D721Med (cell line): ENCODE measurements at regions not wholly inside any gene's neighbourhood (a gene's known extent, or its start where the extent isn't known, plus 50 kb on each side); places are given as distances from the start of the nearest gene placed in this dataset.

Source experiments
- DNase-seq: peaks from one replicate; pipeline ENCODE4 v3.0.0; 2011; ENCODE audit warnings: low spot score; ENCODE audit not compliant: insufficient read length
- FAIRE-seq: peaks from 2 replicates; lab custom pipeline; 2011; peaks lifted over from hg19 to GRCh38; lab: Jason Lieb, UNC
- CTCF ChIP-seq: IDR thresholded peaks from 2 replicates; pipeline ENCODE4 v1.5.1; 2012; ENCODE audit warnings: mild to moderate bottlenecking, control low read depth; ENCODE audit not compliant: insufficient read depth; ENCODE audit errors: missing control alignments

- DNase-seq (no peak), FAIRE-seq (no peak)
- no peak for TF ChIP-seq CTCF
Observed at GRCh38 chr20:11529047-11529446, 388.6 kb upstream of the BTBD3 start.

DNA sequence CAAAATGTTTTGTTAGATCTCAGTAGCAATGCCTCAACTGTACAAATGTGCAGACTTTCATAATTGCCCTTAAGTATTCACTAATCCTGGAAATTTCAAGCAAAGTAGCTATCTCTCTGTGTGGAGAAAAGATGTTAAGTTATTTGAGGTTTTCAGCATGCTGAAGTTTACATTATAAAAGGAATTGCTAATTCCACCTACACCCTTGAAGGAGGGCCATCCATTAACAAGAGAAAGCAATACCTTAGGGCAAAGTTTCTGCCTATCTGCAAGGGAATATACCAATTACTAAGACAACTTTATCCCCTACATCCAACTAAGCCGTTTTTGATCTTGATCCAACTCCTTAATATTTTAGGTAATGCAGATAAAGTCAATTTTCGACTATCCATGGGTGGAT, 380.7 kb upstream of the BTBD3 start:
- no peak for TF ChIP-seq CTCF
- no peak for DNase-seq
- FAIRE-seq = no peak

DNA sequence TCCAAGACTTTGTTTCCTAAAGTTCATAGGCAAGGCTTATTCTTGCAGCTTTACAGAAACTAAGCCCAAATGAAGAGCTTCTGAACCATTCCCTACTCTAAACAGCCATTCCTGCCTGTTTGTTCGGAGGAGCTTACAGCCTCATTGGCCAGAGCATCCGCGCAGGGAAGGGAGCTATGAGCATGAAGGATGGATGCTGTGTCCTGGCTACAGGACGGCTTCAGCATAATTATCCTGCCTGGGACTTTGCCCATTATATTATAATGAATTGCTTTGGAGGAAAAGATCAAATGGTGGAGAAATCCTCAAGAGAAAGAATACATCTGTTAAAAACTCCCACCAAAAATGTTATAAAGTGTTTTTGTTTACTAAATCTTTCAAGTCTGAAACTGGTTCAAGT, 378.2 kb upstream of the BTBD3 start:
- TF ChIP-seq CTCF = no peak
- DNase-seq (no peak), FAIRE-seq (no peak)

- TF ChIP-seq CTCF = no peak
- DNase-seq (no peak), FAIRE-seq (no peak)
Observed at GRCh38 chr20:11540558-11540957, 377.1 kb upstream of the BTBD3 start.

GRCh38 chr20:11542645-11543044, 375.0 kb upstream of the BTBD3 start:
- DNase-seq (no peak), FAIRE-seq (no peak)
- no peak for TF ChIP-seq CTCF

GRCh38 chr20:11544029-11544678, 373.5 kb upstream of the BTBD3 start:
- TF ChIP-seq CTCF = peak; percentile 69
- DNase-seq = no peak
- no peak for FAIRE-seq

GRCh38 chr20:11546939-11547338, 370.8 kb upstream of the BTBD3 start:
- no peak for FAIRE-seq
- DNase-seq = no peak
- TF ChIP-seq CTCF = no peak
